GM21360 (cell line): ENCODE measurements at regions not wholly inside any gene's neighbourhood (a gene's known extent, or its start where the extent isn't known, plus 50 kb on each side); places are given as distances from the start of the nearest gene placed in this dataset.
"Not testable (repeated sequence)": the region's sequence is repeated elsewhere in the genome, so short reads cannot be mapped to it uniquely, and the experiment has no call there.

Experiments used
- ATAC-seq: cut with Tn5 transposase; IDR thresholded peaks from one replicate; pipeline ENCODE4 v1.9.1; 2021; ENCODE audit warnings: mild to moderate bottlenecking, moderate library complexity; ENCODE audit not compliant: unreplicated experiment

GRCh38 chr12:68422956-68423574, 90.9 kb upstream of the MDM1 start:
- no peak for ATAC-seq

- ATAC-seq, result no peak
Observed at GRCh38 chr12:68425998-68426397, 93.8 kb upstream of the MDM1 start.

GRCh38 chr12:68428211-68428610, 96.0 kb upstream of the MDM1 start:
- ATAC-seq, result no peak

GRCh38 chr12:68428724-68429501, 96.8 kb upstream of the MDM1 start:
- ATAC-seq, result no peak

- ATAC-seq, result no peak
Observed at GRCh38 chr12:68429696-68430095, 97.5 kb upstream of the MDM1 start.

- no peak for ATAC-seq
Observed at GRCh38 chr12:68431786-68432185, 99.6 kb upstream of the MDM1 start.

- ATAC-seq, result no peak
Observed at GRCh38 chr12:68432622-68433021, 100.5 kb upstream of the MDM1 start.

- no peak for ATAC-seq
Observed at GRCh38 chr12:68434391-68435298, 102.5 kb upstream of the MDM1 start.

- ATAC-seq, result no peak
Observed at GRCh38 chr12:68435299-68435637, 103.1 kb upstream of the MDM1 start.

- no peak for ATAC-seq
Observed at GRCh38 chr12:68435816-68436215, 103.7 kb upstream of the MDM1 start.

- ATAC-seq, result no peak
Observed at GRCh38 chr12:68438601-68439000, 106.4 kb upstream of the MDM1 start.

GRCh38 chr12:68439368-68440045, 107.3 kb upstream of the MDM1 start:
- no peak for ATAC-seq

GRCh38 chr12:68440068-68440581, 108.0 kb upstream of the MDM1 start:
- ATAC-seq, result no peak

GRCh38 chr12:68441167-68441566, 109.0 kb upstream of the MDM1 start:
- ATAC-seq, result no peak

GRCh38 chr12:68442353-68442972, 110.3 kb upstream of the MDM1 start:
- not testable (repeated sequence) for ATAC-seq

- ATAC-seq, result not testable (repeated sequence)
Observed at GRCh38 chr12:68443695-68444094, 111.5 kb upstream of the MDM1 start.

- ATAC-seq, result no peak
Observed at GRCh38 chr12:68445824-68446223, 113.7 kb upstream of the MDM1 start.

GRCh38 chr12:68446384-68446783, 114.2 kb upstream of the MDM1 start:
- ATAC-seq, result no peak

GRCh38 chr12:68446901-68447796, 115.0 kb upstream of the MDM1 start:
- no peak for ATAC-seq
